ENCODE measurements at regions not wholly inside any gene's neighbourhood (a gene's known extent, or its start where the extent isn't known, plus 50 kb on each side); places are given as distances from the start of the nearest gene placed in this dataset.

DNA sequence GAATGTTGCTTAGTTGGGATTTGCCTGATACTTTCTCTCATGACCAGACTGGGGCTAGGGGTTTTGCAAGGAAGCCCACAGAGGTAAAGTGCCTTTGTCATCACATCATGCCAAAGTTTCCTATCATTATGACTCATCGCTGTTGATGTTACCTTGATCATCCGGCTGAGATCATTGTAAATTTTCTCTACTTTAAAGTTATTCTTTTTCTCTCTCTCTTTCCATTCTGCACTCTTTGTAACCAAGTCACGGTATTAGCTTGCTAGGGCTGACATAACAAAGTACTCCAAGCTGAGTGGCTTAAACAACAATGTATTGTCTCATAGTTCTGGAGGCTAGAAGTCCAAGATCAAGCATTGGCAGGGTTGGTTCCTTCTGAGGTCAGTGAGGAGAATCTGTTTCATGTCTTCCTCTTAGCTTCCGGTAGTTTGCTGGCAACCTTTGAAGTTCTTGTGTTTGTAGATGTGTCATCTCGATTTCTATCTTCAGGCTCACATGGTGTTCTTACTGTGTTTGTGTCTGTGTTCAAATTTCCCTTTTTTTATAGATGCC, 113.0 kb downstream of the DTHD1 start:
- H3K36me3 Mint-ChIP-seq (ENCODE audit: low read depth) = no peaks in the 10 kb centered on the region
- H3K27ac Mint-ChIP-seq = peak overlapping the region; percentile 78
- no peaks in the 10 kb centered on the region for H3K9me3 ChIP-seq (ENCODE audit: control insufficient read depth, low read length, poor library complexity, severe bottlenecking)
- H3K27me3 Mint-ChIP-seq = no peaks in the 10 kb centered on the region
- H3K4me1 Mint-ChIP-seq = peaks cover 16% of the 10 kb centered on the region
- DNase-seq = peak in 2 of 3 donors; percentile 5 to 15
- H3K4me3 Mint-ChIP-seq = peak overlapping the region; percentile 68
- ATAC-seq = peak; percentile 89

DNA sequence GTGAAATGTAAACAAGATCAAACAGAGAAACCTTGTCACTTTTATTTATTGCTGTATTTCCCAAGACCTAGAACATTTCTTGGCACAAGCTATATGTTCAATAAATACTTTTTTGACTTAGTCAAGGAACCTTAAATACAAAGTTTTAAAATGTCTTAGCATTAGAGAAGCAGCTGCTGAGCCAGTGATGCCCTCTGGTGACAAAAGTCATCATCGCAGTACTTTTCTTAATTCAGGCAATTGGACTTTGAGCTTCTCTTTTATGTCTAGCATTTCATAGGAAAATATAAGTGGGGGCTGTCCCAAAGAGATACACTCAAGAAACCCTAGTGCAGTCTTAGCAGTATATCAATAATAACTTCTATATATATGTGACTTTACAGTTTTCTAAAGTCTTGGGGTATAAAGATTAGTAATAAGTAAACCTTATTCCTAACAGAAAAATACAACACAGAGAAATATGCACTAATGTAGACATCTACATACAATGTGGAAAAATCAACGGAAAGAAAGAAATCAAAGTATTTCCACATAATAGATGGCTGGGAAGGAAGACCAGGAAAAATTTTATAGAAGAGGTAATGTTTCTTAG, 118.4 kb downstream of the DTHD1 start:
- DNase-seq = peak in 1 of 3 donors; percentile 32
- Mint-ChIP-seq H3K36me3 (ENCODE audit: low read depth) (peaks cover 3% of the 10 kb centered on the region), H3K27ac (peak overlapping the region; percentile 61), H3K27me3 (peaks cover 20% of the 10 kb centered on the region), H3K4me1 (peaks cover 3% of the 10 kb centered on the region), H3K4me3 (no peak overlapping the region)
- peak; percentile 66 for ATAC-seq
- H3K9me3 ChIP-seq (ENCODE audit: control insufficient read depth, low read length, poor library complexity, severe bottlenecking) = no peaks in the 10 kb centered on the region

DNA sequence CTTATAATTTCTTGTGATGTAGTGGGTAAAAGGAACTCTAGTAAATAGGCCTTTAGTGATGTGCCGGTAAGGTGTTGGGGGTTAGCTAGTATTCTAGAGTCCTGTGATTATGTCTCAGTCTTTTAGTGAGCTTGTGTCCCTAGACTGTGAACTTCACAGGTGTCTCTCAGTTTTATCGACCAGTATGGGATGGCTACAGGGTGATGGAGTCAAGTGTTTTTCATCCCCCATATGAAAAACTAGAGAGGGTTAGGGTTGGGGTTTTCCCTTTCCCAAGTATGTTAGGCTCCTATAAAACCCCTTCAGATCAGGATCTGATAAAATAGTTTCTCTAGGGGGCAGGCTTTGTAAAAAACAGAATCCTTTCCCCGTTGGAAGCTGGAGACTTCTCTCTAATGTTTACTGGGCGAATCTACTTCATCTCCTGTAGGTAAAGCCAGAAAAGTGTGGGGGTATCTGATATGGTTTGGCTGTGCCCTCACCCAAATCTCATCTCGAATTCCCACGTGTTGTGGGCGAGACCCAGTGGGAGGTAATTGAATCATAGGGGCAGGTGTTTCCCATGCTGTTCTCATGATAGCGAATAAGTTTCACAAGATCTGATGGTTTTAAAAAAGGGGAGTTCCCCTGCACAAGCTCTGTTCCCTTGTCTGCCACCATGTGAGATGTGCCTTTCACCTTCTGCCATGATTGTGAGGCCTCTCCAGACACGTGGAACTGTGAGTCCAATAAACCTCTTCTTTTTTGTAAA, 120.8 kb downstream of the DTHD1 start:
- Mint-ChIP-seq H3K27ac (no peak overlapping the region), H3K36me3 (ENCODE audit: low read depth) (peaks cover 3% of the 10 kb centered on the region)

DNA sequence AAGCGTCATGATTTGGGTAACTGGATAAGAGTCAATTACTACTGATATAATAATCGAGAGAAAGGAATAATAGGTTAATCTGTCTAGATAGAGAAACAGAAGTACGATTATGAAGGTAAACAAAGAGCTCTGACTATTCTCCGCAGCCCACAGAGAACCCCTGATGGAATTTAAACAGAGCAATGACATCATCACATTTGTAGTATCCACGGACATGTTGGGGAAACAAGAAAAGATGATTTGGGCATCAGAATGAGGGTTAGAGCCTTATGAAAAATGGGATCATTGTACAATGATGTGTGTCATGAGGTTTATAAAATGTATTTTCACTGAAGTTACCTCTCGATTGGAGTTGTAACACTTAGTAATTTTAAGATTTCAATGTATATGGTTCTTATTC, 129.9 kb downstream of the DTHD1 start:
- Mint-ChIP-seq H3K4me1 (no peaks in the 10 kb centered on the region), H3K4me3 (no peak overlapping the region), H3K27ac (no peak overlapping the region), H3K36me3 (ENCODE audit: low read depth) (no peaks in the 10 kb centered on the region), H3K27me3 (peaks cover 28% of the 10 kb centered on the region)
- no peaks in the 10 kb centered on the region for H3K9me3 ChIP-seq (ENCODE audit: control insufficient read depth, low read length, poor library complexity, severe bottlenecking)
- no peak for DNase-seq
- ATAC-seq = no peak

More for the DNA sequence above, 120.8 kb downstream of the DTHD1 start:
- peaks cover 20% of the 10 kb centered on the region for H3K27me3 Mint-ChIP-seq
- no peak for DNase-seq
- H3K4me3 Mint-ChIP-seq = no peak overlapping the region
- H3K9me3 ChIP-seq (ENCODE audit: control insufficient read depth, low read length, poor library complexity, severe bottlenecking) = no peaks in the 10 kb centered on the region
- no peak for ATAC-seq
- no peaks in the 10 kb centered on the region for H3K4me1 Mint-ChIP-seq

DNA sequence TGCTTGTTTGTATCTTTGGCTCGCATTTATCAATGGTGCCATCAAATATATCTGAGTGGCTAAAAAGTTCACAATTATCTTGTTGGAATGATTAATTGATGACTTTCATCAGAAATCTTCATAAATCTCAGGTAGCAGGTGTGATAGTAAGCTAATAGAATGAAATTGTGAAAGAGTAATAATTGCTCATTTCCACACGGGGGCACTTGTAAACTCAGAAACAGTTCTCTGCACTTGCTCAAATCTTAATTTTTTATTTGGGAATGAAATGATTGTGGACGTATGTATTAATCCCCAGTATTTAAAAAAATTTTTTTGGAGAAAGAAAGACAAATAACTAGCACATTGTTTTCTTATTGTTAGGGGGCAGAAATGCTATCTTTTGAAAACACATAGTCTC, 132.8 kb downstream of the DTHD1 start:
- Mint-ChIP-seq H3K4me1 (peaks cover 3% of the 10 kb centered on the region), H3K27me3 (peaks cover 56% of the 10 kb centered on the region), H3K4me3 (no peak overlapping the region), H3K27ac (no peak overlapping the region), H3K36me3 (ENCODE audit: low read depth) (peaks cover 8% of the 10 kb centered on the region)
- H3K9me3 ChIP-seq (ENCODE audit: control insufficient read depth, low read length, poor library complexity, severe bottlenecking) = no peaks in the 10 kb centered on the region
- ATAC-seq (no peak), DNase-seq (no peak)

DNA sequence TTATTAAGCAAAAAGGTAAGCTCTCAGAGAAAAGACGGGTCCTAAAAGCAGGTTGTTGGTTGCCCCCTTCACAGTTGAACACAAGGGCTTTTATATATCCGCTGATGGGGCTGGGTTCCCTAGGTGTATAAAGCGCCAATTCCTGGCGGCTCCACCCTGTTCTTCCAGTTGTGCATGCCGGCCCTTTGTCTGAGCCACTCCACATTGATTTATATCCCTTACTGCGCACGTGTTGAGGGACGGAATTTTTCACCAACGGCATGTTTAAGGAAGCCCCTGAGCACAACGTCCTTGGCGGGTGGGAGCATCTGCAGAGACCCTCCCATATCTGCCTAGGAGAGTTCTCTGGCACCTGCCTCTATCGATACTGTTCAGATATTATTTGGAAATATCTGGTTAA, 135.7 kb downstream of the DTHD1 start:
- Mint-ChIP-seq H3K36me3 (ENCODE audit: low read depth) (peaks cover 8% of the 10 kb centered on the region), H3K27me3 (peaks cover 53% of the 10 kb centered on the region), H3K4me3 (no peak overlapping the region), H3K4me1 (peaks cover 3% of the 10 kb centered on the region), H3K27ac (no peak overlapping the region)
- no peak for DNase-seq
- ATAC-seq = no peak
- no peaks in the 10 kb centered on the region for H3K9me3 ChIP-seq (ENCODE audit: control insufficient read depth, low read length, poor library complexity, severe bottlenecking)

DNA sequence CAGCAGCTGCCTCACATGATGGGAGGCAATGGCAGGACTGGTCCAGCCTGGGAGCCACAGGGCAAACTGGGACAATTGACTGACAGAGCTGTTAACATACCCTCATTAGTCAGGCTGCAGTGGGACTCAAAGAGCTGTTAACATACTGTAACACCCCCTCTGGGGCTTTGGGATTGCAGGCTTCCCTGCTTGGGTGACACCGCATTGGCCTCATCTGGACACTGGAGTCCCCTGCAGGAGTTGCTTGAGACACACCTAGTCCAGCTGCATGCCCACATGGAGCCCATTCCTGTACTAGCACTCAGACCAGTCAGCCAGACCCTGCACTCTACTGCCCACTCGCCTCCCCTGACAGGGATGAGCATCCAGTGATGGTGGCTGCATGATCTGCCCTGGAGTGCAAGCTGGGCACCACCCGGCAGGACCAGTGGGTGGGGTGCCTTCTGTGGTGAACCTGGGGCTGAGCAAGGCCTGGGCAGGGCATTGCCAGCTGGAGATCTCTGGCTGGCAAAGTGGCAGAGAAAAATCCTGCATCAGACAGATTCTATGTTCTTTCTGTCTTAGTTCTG, 138.8 kb downstream of the DTHD1 start:
- ATAC-seq (no peak), DNase-seq (no peak)
- Mint-ChIP-seq H3K27me3 (peaks cover 54% of the 10 kb centered on the region), H3K27ac (no peak overlapping the region), H3K36me3 (ENCODE audit: low read depth) (peaks cover 8% of the 10 kb centered on the region), H3K4me3 (no peak overlapping the region), H3K4me1 (peaks cover 3% of the 10 kb centered on the region)
- H3K9me3 ChIP-seq (ENCODE audit: control insufficient read depth, low read length, poor library complexity, severe bottlenecking) = no peaks in the 10 kb centered on the region

DNA sequence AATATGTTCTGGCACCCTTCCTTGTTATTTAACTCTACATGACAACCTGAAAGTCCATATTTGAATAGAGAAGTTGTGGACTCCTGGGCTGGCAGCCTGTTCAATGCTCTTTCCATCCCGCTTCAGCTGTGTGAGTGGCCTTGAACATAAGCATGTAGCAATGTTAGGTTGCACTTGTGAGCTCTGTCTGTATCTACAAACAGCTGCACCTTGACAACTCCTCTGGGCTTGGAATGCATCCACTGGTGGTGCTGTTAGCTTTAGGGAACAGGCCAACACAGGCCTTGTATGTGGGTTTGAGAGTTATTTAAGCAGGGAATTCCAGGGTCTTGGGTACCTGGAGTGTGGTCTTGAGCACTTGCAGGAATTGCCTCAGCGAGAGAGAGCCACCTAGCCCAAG, 141.2 kb downstream of the DTHD1 start:
- DNase-seq (no peak), ATAC-seq (no peak)
- no peaks in the 10 kb centered on the region for H3K4me1 Mint-ChIP-seq
- no peak overlapping the region for H3K4me3 Mint-ChIP-seq
- H3K27me3 Mint-ChIP-seq = peaks cover 43% of the 10 kb centered on the region
- peaks cover 3% of the 10 kb centered on the region for H3K36me3 Mint-ChIP-seq (ENCODE audit: low read depth)
- no peak overlapping the region for H3K27ac Mint-ChIP-seq
- no peaks in the 10 kb centered on the region for H3K9me3 ChIP-seq (ENCODE audit: control insufficient read depth, low read length, poor library complexity, severe bottlenecking)

DNA sequence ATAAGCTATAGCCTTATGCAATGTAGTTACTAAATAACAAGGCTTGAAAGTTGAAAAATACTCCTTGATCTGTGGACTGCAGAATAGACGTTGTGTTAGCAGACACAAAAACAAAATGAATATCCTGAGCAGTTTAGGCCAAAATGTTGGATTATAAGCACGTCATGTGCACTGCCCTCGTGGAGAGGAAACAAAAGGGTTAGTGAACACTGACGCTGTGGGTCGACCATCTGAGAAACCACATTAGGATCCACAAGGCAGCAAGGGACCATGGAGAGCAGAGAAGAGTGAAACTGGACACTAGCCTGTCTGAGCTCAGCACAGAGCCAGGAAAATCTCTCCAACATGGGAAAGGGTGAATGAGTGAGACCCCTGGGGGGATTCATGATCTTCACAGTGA, 145.3 kb downstream of the DTHD1 start:
- no peak for DNase-seq
- H3K27ac Mint-ChIP-seq = no peak overlapping the region
- H3K9me3 ChIP-seq (ENCODE audit: control insufficient read depth, low read length, poor library complexity, severe bottlenecking) = no peaks in the 10 kb centered on the region
- no peaks in the 10 kb centered on the region for H3K36me3 Mint-ChIP-seq (ENCODE audit: low read depth)
- H3K4me1 Mint-ChIP-seq = no peaks in the 10 kb centered on the region
- H3K4me3 Mint-ChIP-seq = no peak overlapping the region
- peaks cover 29% of the 10 kb centered on the region for H3K27me3 Mint-ChIP-seq
- no peak for ATAC-seq

DNA sequence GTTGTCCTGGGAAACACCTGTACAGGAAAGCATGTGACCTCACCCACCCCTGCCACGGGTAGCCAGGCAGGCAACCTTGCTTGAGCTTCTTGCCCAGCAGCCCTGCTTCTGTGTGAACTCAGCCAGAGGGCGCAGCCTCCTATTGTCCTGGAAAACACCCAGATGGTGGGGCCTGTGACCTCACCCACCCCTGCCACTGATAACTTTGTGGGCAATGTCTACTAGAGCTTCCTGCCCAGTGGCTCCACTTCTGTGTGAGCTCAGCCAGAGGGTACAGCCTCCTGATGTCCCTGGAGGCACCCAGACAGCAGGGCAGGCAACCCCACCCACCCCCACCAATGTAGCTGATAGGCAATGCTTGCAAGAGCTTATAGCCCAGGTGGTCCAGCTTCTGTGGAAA, 146.3 kb downstream of the DTHD1 start:
- no peaks in the 10 kb centered on the region for H3K4me1 Mint-ChIP-seq
- DNase-seq = no peak
- no peak overlapping the region for H3K4me3 Mint-ChIP-seq

DNA sequence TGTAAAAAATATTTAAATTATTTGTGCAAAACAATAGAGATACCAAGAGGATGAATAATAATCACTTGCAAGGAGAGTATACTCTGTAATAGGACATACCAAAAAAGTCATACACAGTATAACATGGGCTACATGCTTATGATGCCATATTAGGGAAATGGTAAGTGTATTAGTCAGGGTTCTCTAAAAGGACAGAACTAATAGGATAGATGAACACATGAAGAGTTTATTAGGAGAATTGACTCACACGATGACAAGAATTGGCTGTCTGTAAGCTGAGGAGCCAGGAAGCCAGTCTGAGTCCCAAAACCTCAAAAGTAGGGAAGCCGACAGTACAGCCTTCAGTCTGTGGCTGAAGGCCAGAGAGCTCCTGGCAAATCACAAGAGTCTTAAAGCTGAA, 151.2 kb downstream of the DTHD1 start:
- Mint-ChIP-seq H3K36me3 (ENCODE audit: low read depth) (no peaks in the 10 kb centered on the region), H3K4me3 (no peak overlapping the region), H3K27me3 (peaks cover 17% of the 10 kb centered on the region), H3K4me1 (peaks cover 4% of the 10 kb centered on the region), H3K27ac (no peak overlapping the region)
- H3K9me3 ChIP-seq (ENCODE audit: control insufficient read depth, low read length, poor library complexity, severe bottlenecking) = no peaks in the 10 kb centered on the region
- DNase-seq (no peak), ATAC-seq (no peak)

More for the DNA sequence above, 146.3 kb downstream of the DTHD1 start:
- Mint-ChIP-seq H3K27me3 (peaks cover 29% of the 10 kb centered on the region), H3K27ac (no peak overlapping the region), H3K36me3 (ENCODE audit: low read depth) (no peaks in the 10 kb centered on the region)
- ATAC-seq = no peak
- H3K9me3 ChIP-seq (ENCODE audit: control insufficient read depth, low read length, poor library complexity, severe bottlenecking) = no peaks in the 10 kb centered on the region

DNA sequence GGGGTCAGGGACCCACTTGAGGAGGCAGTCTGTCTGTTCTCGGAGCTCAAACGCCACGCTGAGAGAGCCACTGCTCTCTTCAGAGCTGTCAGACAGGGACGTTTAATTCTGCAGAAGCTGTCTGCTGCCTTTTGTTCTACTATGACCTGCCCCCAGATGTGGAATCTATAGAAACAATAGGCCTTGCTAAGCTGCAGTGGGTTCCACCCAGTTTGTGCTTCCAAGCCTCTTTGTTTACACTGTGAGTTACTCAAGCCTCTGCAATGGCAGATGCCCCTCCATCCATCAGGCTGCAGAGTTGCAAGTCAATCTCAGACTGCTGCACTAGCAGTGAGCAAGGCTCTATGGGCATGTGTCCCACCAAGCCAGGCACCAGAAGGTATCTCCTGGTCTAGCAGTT, 158.1 kb downstream of the DTHD1 start:
- no peaks in the 10 kb centered on the region for H3K9me3 ChIP-seq (ENCODE audit: control insufficient read depth, low read length, poor library complexity, severe bottlenecking)
- DNase-seq (no peak), ATAC-seq (no peak)
- H3K4me1 Mint-ChIP-seq = no peaks in the 10 kb centered on the region
- H3K27ac Mint-ChIP-seq = no peak overlapping the region
- H3K36me3 Mint-ChIP-seq (ENCODE audit: low read depth) = peaks cover 2% of the 10 kb centered on the region
- H3K27me3 Mint-ChIP-seq = peaks cover 4% of the 10 kb centered on the region
- H3K4me3 Mint-ChIP-seq = no peak overlapping the region

DNA sequence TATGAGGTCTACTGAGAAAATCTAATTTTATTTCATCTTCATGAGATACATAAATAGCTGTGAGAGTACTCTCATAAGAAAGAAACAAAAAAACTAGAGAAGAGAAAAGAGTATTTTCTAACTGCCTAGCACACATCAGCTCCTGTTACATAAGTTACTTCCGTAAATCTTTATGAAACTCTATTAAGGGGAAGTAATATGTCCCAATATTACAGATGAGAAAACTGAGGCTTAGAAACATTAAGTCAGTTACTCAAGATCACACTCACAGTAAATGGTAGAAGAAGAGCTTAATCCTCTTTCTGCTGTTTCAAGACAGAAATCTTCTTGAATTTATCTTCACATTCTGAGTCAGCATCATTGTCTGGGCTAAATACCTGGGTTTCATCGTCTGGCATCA, 164.1 kb downstream of the DTHD1 start:
- ATAC-seq (no peak), DNase-seq (no peak)
- Mint-ChIP-seq H3K27ac (no peak overlapping the region), H3K4me1 (no peaks in the 10 kb centered on the region), H3K36me3 (ENCODE audit: low read depth) (peaks cover 2% of the 10 kb centered on the region), H3K27me3 (peaks cover 27% of the 10 kb centered on the region), H3K4me3 (no peak overlapping the region)
- no peaks in the 10 kb centered on the region for H3K9me3 ChIP-seq (ENCODE audit: control insufficient read depth, low read length, poor library complexity, severe bottlenecking)

All from T-helper 17 cell (primary cell).